Loucy (cell line): ENCODE measurements at regions not wholly inside any gene's neighbourhood (a gene's known extent, or its start where the extent isn't known, plus 50 kb on each side); places are given as distances from the start of the nearest gene placed in this dataset.

ENCODE experiments used
- H2AFZ ChIP-seq: fragments of 200-600 bp; sonication (generic); 2 replicates; pipeline ENCODE4 v1.6.0; 2016; ENCODE audit warnings: antibody characterized with exemption, mild to moderate bottlenecking, low read length, moderate library complexity
- H3F3A ChIP-seq: fragments of 200-600 bp; 2 replicates; pipeline ENCODE4 v1.6.0; 2016; ENCODE audit warnings: antibody characterized with exemption, low read depth, mild to moderate bottlenecking
- H3K27me3 ChIP-seq: fragments of 200-600 bp; sonication (generic); 2 replicates; pipeline ENCODE4 v1.6.1; 2014; ENCODE audit warnings: low read length, mild to moderate bottlenecking; ENCODE audit not compliant: insufficient read depth, poor library complexity, severe bottlenecking
- H3K36me3 ChIP-seq: fragments of 200-600 bp; sonication (generic); 2 replicates; pipeline ENCODE4 v1.6.1; 2016; ENCODE audit warnings: low read length; ENCODE audit not compliant: insufficient read depth
- H3K4me1 ChIP-seq: fragments of 200-600 bp; sonication (generic); 2 replicates; pipeline ENCODE4 v1.5.1; 2014; ENCODE audit warnings: low read length, mild to moderate bottlenecking; ENCODE audit not compliant: insufficient read depth, poor library complexity, severe bottlenecking
- H3K4me2 ChIP-seq: fragments of 200-600 bp; sonication (generic); 2 replicates; pipeline ENCODE4 v1.6.0; 2014; ENCODE audit warnings: antibody characterized with exemption, low read length, low read depth, mild to moderate bottlenecking; ENCODE audit not compliant: poor library complexity, severe bottlenecking
- H3K4me3 ChIP-seq: fragments of 200-600 bp; sonication (generic); 2 replicates; pipeline ENCODE4 v1.5.1; 2014; ENCODE audit warnings: low read length, mild to moderate bottlenecking, mixed read lengths; ENCODE audit not compliant: poor library complexity, severe bottlenecking
- H3K79me2 ChIP-seq: fragments of 200-600 bp; sonication (generic); 2 replicates; pipeline ENCODE4 v1.6.1; 2014; ENCODE audit warnings: low read length; ENCODE audit not compliant: insufficient read depth
- H3K9ac ChIP-seq: fragments of 200-600 bp; sonication (generic); 2 replicates; pipeline ENCODE4 v1.6.0; 2014; ENCODE audit warnings: mild to moderate bottlenecking, low read depth, low read length, moderate library complexity; ENCODE audit not compliant: poor library complexity, severe bottlenecking
- H3K9me2 ChIP-seq: fragments of 200-600 bp; sonication (generic); replicated peaks from 2 replicates; pipeline ENCODE4 v1.6.1; 2016; ENCODE audit warnings: low read depth, low read length, mixed read lengths
- H3K9me3 ChIP-seq: fragments of 200-600 bp; sonication (generic); 2 replicates; pipeline ENCODE4 v1.6.1; 2014; ENCODE audit warnings: mild to moderate bottlenecking, antibody characterized with exemption, low read length, low read depth; ENCODE audit not compliant: insufficient read depth
- H4K20me1 ChIP-seq: fragments of 200-600 bp; sonication (generic); 2 replicates; pipeline ENCODE4 v1.6.0; 2014; ENCODE audit warnings: antibody characterized with exemption, low read length, mild to moderate bottlenecking; ENCODE audit not compliant: insufficient read depth, poor library complexity, severe bottlenecking
- CTCF ChIP-seq: fragments of 200-600 bp; sonication (generic); conservative IDR thresholded peaks from 2 replicates; pipeline ENCODE4 v1.5.1; 2014; ENCODE audit warnings: mild to moderate bottlenecking, antibody characterized with exemption, low read length
- EZH2phosphoT487 ChIP-seq: fragments of 200-600 bp; IDR thresholded peaks from 2 replicates; pipeline ENCODE4 v1.6.1; 2018; ENCODE audit warnings: antibody characterized with exemption, mild to moderate bottlenecking, moderate library complexity, borderline replicate concordance

GRCh38 chr10:124186956-124187355 lies 93.6 kb upstream of the CHST15 start:
- no peaks in the 10 kb centered on the region for H3K27me3 ChIP-seq
- H3K79me2 ChIP-seq: no peaks in the 10 kb centered on the region
- no peak overlapping the region for H2AFZ ChIP-seq
- no peak for TF ChIP-seq CTCF
- no peak for TF ChIP-seq EZH2phosphoT487
- H3K4me3 ChIP-seq: no peak overlapping the region
- no peaks in the 10 kb centered on the region for H3K9me3 ChIP-seq
- no peak overlapping the region for H3K9ac ChIP-seq
- no peak overlapping the region for H3K4me2 ChIP-seq
- no peaks in the 10 kb centered on the region for H3K36me3 ChIP-seq
- H3K4me1 ChIP-seq: no peaks in the 10 kb centered on the region
- no peaks in the 10 kb centered on the region for H4K20me1 ChIP-seq
- H3K9me2 ChIP-seq: no peaks in the 10 kb centered on the region
- no peaks in the 10 kb centered on the region for H3F3A ChIP-seq

- Histone ChIP-seq H2AFZ (no peak overlapping the region), H3K9me3 (no peaks in the 10 kb centered on the region), H3K4me3 (no peak overlapping the region), H3K9me2 (no peaks in the 10 kb centered on the region), H3K9ac (no peak overlapping the region), H3K4me1 (no peaks in the 10 kb centered on the region), H3K79me2 (no peaks in the 10 kb centered on the region), H3K4me2 (no peak overlapping the region), H4K20me1 (no peaks in the 10 kb centered on the region), H3K27me3 (no peaks in the 10 kb centered on the region), H3K36me3 (no peaks in the 10 kb centered on the region), H3F3A (no peaks in the 10 kb centered on the region)
- TF ChIP-seq EZH2phosphoT487 (no peak), CTCF (no peak)
Observed at GRCh38 chr10:124185084-124185483, 91.7 kb upstream of the CHST15 start.

- H3K9me3 ChIP-seq: no peaks in the 10 kb centered on the region
- no peaks in the 10 kb centered on the region for H3K27me3 ChIP-seq
- no peaks in the 10 kb centered on the region for H3K4me1 ChIP-seq
- no peaks in the 10 kb centered on the region for H3K36me3 ChIP-seq
- H2AFZ ChIP-seq: no peak overlapping the region
- no peaks in the 10 kb centered on the region for H3F3A ChIP-seq
- no peak overlapping the region for H3K4me3 ChIP-seq
- TF ChIP-seq EZH2phosphoT487: no peak
- TF ChIP-seq CTCF: no peak
- no peaks in the 10 kb centered on the region for H3K79me2 ChIP-seq
- no peak overlapping the region for H3K4me2 ChIP-seq
- no peaks in the 10 kb centered on the region for H3K9me2 ChIP-seq
- no peaks in the 10 kb centered on the region for H4K20me1 ChIP-seq
- no peak overlapping the region for H3K9ac ChIP-seq
Observed at GRCh38 chr10:124184208-124184830, 90.9 kb upstream of the CHST15 start.
